ENCODE measurements at regions not wholly inside any gene's neighbourhood (a gene's known extent, or its start where the extent isn't known, plus 50 kb on each side); places are given as distances from the start of the nearest gene placed in this dataset.

DNA sequence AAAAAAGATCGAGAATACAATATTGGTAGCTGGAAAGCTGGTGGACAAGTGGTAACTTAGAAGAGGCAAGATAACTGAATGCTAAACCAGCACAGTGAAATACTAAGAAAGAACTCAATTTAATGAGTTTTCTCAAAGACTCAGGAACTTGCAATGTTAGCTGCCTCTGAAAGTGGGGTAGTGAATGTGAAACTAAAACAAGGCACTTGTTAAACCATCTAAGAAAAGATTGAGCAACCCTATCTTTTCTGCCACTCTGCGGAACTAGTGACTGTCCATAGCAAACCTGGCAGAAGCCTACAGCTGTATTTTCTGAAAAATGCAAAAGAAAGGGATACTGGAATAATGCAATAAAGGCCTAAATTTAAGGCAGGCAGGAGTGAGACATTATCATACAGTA is 1574.4 kb upstream of the PRR20A start:
- TF ChIP-seq, protein P1, sequence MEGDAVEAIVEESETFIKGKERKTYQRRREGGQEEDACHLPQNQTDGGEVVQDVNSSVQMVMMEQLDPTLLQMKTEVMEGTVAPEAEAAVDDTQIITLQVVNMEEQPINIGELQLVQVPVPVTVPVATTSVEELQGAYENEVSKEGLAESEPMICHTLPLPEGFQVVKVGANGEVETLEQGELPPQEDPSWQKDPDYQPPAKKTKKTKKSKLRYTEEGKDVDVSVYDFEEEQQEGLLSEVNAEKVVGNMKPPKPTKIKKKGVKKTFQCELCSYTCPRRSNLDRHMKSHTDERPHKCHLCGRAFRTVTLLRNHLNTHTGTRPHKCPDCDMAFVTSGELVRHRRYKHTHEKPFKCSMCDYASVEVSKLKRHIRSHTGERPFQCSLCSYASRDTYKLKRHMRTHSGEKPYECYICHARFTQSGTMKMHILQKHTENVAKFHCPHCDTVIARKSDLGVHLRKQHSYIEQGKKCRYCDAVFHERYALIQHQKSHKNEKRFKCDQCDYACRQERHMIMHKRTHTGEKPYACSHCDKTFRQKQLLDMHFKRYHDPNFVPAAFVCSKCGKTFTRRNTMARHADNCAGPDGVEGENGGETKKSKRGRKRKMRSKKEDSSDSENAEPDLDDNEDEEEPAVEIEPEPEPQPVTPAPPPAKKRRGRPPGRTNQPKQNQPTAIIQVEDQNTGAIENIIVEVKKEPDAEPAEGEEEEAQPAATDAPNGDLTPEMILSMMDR (IDR thresholded peaks at IDR 0.05), result no peak
- TF ChIP-seq EP300 (IDR thresholded peaks at IDR 0.05), result no peak

All from esophagus muscularis mucosa (tissue), 3 donors.